ENCODE measurements at regions not wholly inside any gene's neighbourhood (a gene's known extent, or its start where the extent isn't known, plus 50 kb on each side); places are given as distances from the start of the nearest gene placed in this dataset.

DNA sequence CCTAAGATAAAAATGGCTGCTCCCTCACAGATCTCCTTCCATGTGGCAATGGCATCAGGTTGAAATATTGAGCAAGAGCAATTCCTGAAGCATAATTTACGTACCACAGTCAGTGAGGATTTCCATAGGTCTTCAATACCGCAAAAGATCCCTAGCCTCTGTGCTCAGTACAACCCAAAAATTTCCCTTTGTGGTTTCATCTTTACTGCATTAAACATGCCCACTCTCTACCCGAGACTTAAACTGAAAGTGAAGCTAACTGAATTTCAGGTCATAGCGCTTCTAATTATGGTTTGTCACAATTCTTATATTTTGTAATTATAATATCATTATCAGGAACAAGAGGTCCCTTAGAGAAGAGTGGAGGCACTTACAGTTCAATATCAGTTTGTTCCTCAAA is 1071.1 kb downstream of the XPNPEP1 start:
- DNase-seq (ENCODE audit: low read depth) = no peak

GRCh38 chr10:108850138-108850854 is 1073.0 kb downstream of the XPNPEP1 start:
- no peak for DNase-seq (ENCODE audit: low read depth)

- DNase-seq (ENCODE audit: low read depth) = no peak
Observed at GRCh38 chr10:108849688-108850087, 1073.6 kb downstream of the XPNPEP1 start.

DNA sequence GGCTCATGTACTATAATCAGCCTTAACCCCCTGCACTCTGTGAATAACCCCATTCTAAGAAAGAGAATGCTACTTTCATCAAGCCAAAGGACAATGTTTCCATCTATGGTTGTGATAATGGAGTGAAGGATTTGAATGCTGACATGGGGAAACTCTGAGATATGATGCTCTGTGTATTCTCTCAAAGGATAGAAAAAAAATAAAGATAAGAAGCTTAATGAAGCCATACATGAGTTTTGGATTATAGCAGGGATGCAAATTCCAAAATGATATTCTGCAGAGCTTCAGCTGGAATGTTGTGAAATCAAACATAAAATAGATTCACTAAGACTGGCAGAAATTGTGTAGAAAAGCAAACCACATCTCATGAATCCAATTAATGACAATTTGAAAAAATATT is 1074.1 kb downstream of the XPNPEP1 start:
- no peak for DNase-seq (ENCODE audit: low read depth)

DNA sequence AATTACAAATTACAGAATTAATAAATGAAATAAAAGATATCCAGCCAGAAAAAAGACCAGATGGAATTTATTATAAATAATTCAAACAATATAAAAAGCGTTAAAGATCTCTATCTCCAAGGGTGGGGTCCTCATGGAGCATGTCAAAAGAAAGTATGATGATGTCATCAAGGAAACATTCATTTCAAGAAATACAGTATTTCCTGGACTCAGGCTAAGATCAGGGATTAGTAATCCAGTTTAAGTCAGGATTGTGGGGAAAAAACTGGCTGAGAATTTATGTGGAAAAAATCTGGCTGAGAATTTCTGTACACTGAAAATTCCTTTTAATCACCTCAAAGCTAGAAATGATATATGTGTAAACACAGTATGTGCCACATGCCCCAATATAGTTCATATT is 1075.3 kb downstream of the XPNPEP1 start:
- no peak for DNase-seq (ENCODE audit: low read depth)

DNA sequence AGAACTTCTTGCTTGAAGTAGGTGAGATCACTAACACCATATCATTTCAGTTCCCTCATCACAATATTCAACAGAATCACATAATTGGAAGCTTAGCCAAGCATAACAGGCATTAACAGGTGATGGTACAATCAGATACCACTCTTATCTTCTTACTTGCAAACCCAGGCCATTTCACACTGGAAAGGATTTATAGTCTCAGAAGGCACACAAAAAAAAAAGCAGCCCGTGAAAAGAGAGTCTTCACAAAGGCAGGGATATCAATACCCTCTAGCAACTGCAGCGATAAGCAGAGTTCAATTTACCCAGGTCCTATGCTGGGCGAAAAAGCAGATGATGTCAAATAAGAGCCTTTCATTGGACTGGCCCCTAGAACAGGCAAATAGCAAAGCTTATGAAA is 1082.4 kb downstream of the XPNPEP1 start:
- no peak for DNase-seq (ENCODE audit: low read depth)

- no peak for DNase-seq (ENCODE audit: low read depth)
Observed at GRCh38 chr10:108836362-108836761, 1086.9 kb downstream of the XPNPEP1 start.

DNA sequence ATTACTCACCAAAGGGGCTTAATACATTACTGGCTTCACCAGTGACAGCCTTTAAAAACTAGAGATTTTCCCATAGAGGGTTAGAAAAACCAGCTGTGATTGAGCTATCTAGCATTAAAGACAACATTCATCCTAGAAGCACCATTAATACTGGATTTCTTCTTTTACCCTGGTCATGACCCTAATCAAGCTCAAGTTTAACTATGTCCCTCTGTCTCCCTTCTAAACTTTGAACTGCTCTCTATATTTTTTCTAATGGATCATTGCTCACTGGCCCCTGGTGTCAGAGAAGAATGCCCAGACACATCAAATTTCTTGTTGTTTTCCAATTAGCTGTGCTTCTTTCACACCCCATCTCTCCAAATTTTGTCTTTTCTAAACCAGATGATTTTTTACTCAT is 1101.3 kb downstream of the XPNPEP1 start:
- DNase-seq (ENCODE audit: low read depth) = no peak

DNA sequence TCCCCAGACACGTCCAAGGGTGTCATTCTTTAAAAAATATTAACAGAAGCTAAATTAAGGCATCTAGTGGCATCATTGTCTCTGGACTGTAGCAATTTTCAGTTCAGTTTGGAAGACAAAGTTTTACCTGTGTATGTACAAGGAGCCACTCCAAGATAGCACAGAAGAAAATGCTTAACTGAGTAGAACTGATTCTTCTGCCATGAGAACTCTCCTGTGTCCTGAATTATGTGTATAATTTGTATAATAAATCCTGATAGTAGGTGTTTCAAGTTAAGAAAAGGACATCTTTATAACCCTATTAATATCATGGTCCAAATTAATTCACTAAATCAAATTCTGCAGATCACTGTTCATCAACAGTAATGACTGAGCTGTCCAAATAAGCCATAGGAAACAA is 1104.0 kb downstream of the XPNPEP1 start:
- no peak for DNase-seq (ENCODE audit: low read depth)

GRCh38 chr10:108817584-108817983 is 1105.7 kb downstream of the XPNPEP1 start:
- DNase-seq (ENCODE audit: low read depth) = no peak

DNA sequence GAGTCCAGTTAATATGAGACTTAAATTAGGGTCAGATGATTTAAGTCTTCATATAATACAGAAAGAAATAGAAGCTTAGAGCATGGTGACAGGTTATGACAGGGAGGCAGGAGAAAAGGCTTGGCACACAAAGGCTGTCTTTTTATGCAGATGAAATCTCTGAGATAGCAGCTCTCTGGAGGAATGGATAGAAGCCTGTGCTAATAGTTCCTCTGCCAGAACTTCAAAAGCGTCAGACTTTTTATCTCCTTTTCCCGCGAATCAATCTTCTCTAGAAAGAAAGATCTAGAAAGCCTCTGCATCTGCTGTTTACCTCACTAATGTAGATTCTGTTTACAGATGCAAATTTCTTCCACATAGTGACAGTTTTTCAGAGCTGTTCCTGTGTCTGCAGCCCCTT is 1106.2 kb downstream of the XPNPEP1 start:
- DNase-seq (ENCODE audit: low read depth) = no peak

GRCh38 chr10:108812906-108813305 is 1110.4 kb downstream of the XPNPEP1 start:
- DNase-seq (ENCODE audit: low read depth) = no peak

DNA sequence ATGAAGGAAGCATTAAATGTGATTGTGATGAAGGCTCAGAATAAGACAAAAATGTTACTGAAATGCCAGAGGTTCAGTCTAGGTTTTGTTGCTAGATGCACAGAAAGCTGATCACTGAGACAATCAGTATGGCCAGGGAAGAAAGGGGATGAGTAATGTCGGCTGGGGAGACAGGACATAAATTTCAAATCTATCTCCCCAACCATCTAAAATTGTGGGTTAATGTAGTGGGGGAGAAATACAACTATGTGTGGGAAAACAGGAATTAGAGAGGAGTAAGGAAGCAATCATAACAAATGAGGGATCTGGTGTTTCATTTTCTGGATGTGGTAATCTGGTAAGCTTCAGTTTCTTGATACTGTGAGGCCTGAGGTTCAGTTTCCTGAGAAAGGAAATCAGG is 1111.0 kb downstream of the XPNPEP1 start:
- DNase-seq (ENCODE audit: low read depth) = peak; percentile 35

- no peak for DNase-seq (ENCODE audit: low read depth)
Observed at GRCh38 chr10:108808228-108808627, 1115.1 kb downstream of the XPNPEP1 start.

GRCh38 chr10:108801775-108802517 is 1121.4 kb downstream of the XPNPEP1 start:
- DNase-seq (ENCODE audit: low read depth) = peak; percentile 55

DNA sequence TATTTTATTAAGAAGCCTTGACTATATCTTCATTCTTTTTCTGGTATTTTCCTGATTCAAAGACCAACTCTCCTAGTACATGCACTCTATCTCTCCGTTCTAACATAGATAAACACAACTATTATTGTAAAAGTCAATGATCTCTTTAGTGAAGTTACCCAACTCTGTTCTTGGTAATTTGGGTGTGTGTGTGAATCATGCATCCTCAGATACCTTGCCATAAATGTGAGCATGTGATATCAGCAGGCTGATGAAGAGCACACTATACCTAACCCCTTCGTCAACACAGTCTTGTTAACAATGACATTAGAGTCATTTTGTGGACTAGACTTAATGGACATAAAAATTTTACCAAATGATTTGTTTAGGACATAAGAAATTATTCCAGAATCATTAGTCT is 1122.1 kb downstream of the XPNPEP1 start:
- no peak for DNase-seq (ENCODE audit: low read depth)

- DNase-seq (ENCODE audit: low read depth) = no peak
Observed at GRCh38 chr10:108797573-108797972, 1125.7 kb downstream of the XPNPEP1 start.

DNA sequence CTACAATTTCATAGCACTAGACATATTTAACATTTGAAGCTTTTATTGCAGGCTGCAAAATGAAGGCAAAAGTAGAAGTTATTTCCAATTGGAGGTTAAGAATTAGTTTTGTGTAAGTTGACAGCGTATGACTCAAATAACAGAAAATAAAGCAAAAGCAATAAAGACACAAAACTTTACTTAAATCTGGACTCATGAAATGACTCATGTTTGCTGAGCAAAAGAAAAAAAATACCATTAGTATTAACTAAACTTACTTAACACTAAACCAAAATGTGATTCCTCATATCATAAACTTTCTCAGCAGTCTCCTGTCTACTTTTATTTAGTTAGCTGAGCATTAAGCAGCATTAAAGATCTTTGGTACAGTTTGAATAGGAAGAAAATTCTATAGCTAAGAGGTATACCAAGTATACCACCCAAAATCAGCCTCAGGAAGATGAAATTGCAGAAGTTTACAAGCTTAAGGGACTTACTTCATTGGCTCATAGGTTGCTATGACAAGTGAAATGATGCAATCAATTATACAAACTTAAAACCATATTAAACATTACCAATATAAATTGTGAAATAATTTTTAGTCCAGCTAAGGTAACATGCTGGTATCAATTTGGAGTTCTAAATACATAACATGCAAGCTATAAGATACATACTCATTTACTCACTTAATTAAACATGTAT is 1131.4 kb downstream of the XPNPEP1 start:
- DNase-seq (ENCODE audit: low read depth) = no peak

DNA sequence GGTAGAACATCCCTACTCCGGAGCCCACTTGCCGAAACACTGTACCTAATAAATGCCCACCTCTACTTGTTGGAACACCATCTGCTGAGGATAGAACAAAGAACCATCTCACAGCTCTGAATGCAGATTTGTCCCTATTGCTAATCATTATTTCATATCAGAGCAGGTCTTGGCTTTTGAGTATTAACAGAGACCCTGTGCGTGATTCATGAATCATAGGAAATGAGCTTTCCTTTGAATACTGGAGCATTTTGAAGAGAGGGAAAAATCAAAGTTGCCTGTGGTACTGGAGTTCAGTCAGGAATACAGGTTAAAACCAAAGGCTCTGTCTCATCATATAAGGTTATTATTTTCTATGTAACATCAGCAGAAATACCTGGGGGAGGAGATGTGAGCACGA is 1132.3 kb downstream of the XPNPEP1 start:
- no peak for DNase-seq (ENCODE audit: low read depth)

DNA sequence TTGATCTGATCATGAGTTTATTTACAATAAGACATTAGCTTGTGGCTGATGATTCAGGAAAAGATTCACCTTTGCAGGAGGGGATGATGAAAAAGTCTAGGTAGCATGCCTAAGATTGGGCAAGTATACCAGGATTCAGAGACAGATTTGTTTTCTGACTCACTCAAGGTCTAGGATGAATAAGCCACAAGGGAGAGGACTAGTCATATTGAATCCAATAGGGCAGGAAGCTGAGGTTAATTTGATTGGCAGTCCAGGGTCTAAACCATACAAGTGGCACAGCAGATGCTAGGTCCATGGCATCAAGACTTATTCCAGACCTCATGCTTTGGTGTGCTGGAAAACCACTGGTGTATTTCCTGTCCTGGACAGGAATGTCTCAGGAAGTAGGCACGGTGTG is 1133.4 kb downstream of the XPNPEP1 start:
- no peak for DNase-seq (ENCODE audit: low read depth)

GRCh38 chr10:108789336-108789735 is 1134.0 kb downstream of the XPNPEP1 start:
- DNase-seq (ENCODE audit: low read depth) = no peak

DNA sequence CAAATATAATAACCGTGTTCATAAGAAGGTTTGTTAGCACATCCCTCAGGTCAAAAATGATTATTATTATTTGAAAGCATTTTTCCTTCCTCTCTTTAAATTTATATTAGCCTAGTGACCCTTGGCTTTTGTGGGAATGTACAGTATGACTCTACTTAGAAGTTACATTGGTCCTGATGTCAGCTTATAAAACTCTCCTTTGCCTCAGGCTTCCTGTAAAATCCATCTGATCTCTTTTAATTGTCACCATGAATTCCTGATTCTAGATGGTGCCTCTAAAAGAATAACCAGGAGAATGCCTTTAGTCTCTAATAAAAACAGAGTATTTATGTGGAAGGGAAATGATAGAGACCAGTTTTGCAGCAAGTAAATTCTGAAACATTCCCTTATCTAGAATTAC is 1134.4 kb downstream of the XPNPEP1 start:
- no peak for DNase-seq (ENCODE audit: low read depth)

- no peak for DNase-seq (ENCODE audit: low read depth)
Observed at GRCh38 chr10:108787932-108788331, 1135.4 kb downstream of the XPNPEP1 start.

All from GM04503 (cell line).